ENCODE measurements at regions not wholly inside any gene's neighbourhood (a gene's known extent, or its start where the extent isn't known, plus 50 kb on each side); places are given as distances from the start of the nearest gene placed in this dataset.

DNA sequence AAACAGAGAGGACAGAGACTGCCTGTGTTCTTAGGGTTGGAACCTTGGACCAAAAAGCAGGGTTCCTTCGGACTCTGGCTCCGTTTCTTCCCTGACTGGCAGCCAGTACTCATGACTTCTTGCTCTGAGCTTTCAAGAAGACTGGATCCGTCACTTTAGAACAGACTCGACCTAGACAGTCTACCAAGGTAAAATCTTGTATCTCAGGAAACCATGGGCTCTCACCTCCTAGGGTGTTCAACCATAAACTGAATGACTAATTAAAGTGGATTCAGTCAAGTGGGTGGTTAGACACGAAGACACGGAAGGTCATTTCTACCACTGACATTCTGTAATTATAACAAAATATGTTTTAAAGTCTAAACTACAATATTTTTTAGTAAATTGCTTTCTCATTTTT is 153.8 kb upstream of the SLC39A10 start:
- TF ChIP-seq GATA2 (CRISPR knock-in tag; IDR thresholded peaks at IDR 0.05), result no peak
- TF ChIP-seq EP300 (IDR thresholded peaks at IDR 0.05; ENCODE audit: borderline replicate concordance in 1 of 2, low read depth in 1 of 2, low read length in 1 of 2), result no peak
- TF ChIP-seq, protein P1, sequence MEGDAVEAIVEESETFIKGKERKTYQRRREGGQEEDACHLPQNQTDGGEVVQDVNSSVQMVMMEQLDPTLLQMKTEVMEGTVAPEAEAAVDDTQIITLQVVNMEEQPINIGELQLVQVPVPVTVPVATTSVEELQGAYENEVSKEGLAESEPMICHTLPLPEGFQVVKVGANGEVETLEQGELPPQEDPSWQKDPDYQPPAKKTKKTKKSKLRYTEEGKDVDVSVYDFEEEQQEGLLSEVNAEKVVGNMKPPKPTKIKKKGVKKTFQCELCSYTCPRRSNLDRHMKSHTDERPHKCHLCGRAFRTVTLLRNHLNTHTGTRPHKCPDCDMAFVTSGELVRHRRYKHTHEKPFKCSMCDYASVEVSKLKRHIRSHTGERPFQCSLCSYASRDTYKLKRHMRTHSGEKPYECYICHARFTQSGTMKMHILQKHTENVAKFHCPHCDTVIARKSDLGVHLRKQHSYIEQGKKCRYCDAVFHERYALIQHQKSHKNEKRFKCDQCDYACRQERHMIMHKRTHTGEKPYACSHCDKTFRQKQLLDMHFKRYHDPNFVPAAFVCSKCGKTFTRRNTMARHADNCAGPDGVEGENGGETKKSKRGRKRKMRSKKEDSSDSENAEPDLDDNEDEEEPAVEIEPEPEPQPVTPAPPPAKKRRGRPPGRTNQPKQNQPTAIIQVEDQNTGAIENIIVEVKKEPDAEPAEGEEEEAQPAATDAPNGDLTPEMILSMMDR (IDR thresholded peaks at IDR 0.05), result no peak
- TF ChIP-seq FOXJ3 (CRISPR knock-in tag; IDR thresholded peaks at IDR 0.05), result no peak
- TF ChIP-seq, protein P2, sequence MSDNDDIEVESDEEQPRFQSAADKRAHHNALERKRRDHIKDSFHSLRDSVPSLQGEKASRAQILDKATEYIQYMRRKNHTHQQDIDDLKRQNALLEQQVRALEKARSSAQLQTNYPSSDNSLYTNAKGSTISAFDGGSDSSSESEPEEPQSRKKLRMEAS (IDR thresholded peaks at IDR 0.05; ENCODE audit: low read depth), result no peak
- TF ChIP-seq JUND (IDR thresholded peaks at IDR 0.05), result no peak
- no peak for TF ChIP-seq TEAD4 (IDR thresholded peaks at IDR 0.05; ENCODE audit: borderline replicate concordance, insufficient read depth)
